ENCODE measurements at regions not wholly inside any gene's neighbourhood (a gene's known extent, or its start where the extent isn't known, plus 50 kb on each side); places are given as distances from the start of the nearest gene placed in this dataset.
"Not testable (repeated sequence)": the region's sequence is repeated elsewhere in the genome, so short reads cannot be mapped to it uniquely, and the experiment has no call there.

DNA sequence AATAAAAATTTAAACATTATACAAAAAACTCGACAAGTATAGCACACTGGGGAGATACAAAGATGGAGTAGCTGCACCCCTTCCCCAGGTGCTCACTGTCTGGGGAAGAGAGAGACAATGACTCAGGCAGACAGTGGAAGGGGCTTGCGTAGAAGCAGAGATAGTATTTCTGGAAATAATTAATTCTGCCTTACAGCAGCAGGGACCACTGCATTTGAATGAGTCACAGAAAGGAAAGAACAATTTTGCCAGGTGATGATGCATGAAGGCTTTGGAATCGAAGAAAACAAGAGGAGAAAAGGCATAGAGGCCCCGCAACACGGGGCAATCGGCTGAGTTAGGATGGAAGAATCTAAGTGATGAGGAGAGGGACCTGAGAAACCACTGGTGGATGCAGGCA is 447.4 kb downstream of the EFNB2 start:
- peaks cover 0 to 9% (median 0%) of the 10 kb centered on the region in 5 donors for H3K4me1 ChIP-seq (ENCODE audit: control insufficient read depth in 5 of 5, insufficient read depth in 5 of 5, low read length in 5 of 5)
- H3K9ac ChIP-seq (ENCODE audit: low read length in 5 of 5), result no peak overlapping the region
- no peaks in the 10 kb centered on the region for H3K9me3 ChIP-seq (ENCODE audit: control insufficient read depth in 5 of 5, low read length in 5 of 5)
- peaks cover 0 to 3% (median 0%) of the 10 kb centered on the region in 5 donors for H3K27me3 ChIP-seq (ENCODE audit: control insufficient read depth in 5 of 5, insufficient read depth in 4 of 5, low read length in 5 of 5)
- no peak overlapping the region for H3K4me3 ChIP-seq (ENCODE audit: low read depth in 1 of 5, low read length in 5 of 5)
- H3K27ac ChIP-seq (ENCODE audit: low read depth, low read length), result no peak overlapping the region
- H3K36me3 ChIP-seq (ENCODE audit: control insufficient read depth in 5 of 5, insufficient read depth in 5 of 5, low read length in 5 of 5), result no peaks in the 10 kb centered on the region

DNA sequence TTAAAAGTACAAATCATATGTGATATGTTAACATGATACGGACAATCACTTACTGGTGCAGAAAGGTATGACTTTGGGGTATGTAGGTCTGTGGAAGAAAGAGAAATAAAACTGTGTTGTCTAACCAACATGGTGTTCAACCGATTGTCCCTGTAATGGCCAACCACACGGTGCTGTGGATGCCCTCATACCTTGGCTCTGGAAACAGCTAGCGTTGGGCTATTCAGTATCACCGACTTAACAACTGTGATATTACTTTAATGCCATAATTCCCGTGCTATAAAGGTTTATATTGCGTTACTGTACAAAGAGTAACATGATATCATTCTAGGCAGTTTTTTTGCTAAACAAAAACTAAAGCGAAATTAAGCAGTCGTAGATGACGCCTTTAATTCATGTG is 448.3 kb downstream of the EFNB2 start:
- Histone ChIP-seq H3K9me3 (ENCODE audit: control insufficient read depth in 5 of 5, low read length in 5 of 5) (no peaks in the 10 kb centered on the region), H3K27me3 (ENCODE audit: control insufficient read depth in 5 of 5, insufficient read depth in 4 of 5, low read length in 5 of 5) (peaks cover 0 to 3% (median 0%) of the 10 kb centered on the region in 5 donors), H3K4me3 (ENCODE audit: low read depth in 1 of 5, low read length in 5 of 5) (no peak overlapping the region), H3K4me1 (ENCODE audit: control insufficient read depth in 5 of 5, insufficient read depth in 5 of 5, low read length in 5 of 5) (peaks cover 0 to 9% (median 0%) of the 10 kb centered on the region in 5 donors), H3K9ac (ENCODE audit: low read length in 5 of 5) (no peak overlapping the region), H3K36me3 (ENCODE audit: control insufficient read depth in 5 of 5, insufficient read depth in 5 of 5, low read length in 5 of 5) (no peaks in the 10 kb centered on the region), H3K27ac (ENCODE audit: low read depth, low read length) (no peak overlapping the region)

- H3K4me1 ChIP-seq (ENCODE audit: control insufficient read depth in 5 of 5, insufficient read depth in 5 of 5, low read length in 5 of 5), result no peaks in the 10 kb centered on the region
- no peaks in the 10 kb centered on the region for H3K27me3 ChIP-seq (ENCODE audit: control insufficient read depth in 5 of 5, insufficient read depth in 4 of 5, low read length in 5 of 5)
- H3K9ac ChIP-seq (ENCODE audit: low read length in 5 of 5), result no peak overlapping the region
- no peak overlapping the region for H3K4me3 ChIP-seq (ENCODE audit: low read depth in 1 of 5, low read length in 5 of 5)
- no peaks in the 10 kb centered on the region for H3K36me3 ChIP-seq (ENCODE audit: control insufficient read depth in 5 of 5, insufficient read depth in 5 of 5, low read length in 5 of 5)
- peaks cover 0 to 5% (median 3%) of the 10 kb centered on the region in 5 donors for H3K9me3 ChIP-seq (ENCODE audit: control insufficient read depth in 5 of 5, low read length in 5 of 5)
- no peak overlapping the region for H3K27ac ChIP-seq (ENCODE audit: low read depth, low read length)
These were observed 451.7 kb downstream of the EFNB2 start for GRCh38 chr13:106083620-106084350.

GRCh38 chr13:106081221-106081620 is 454.2 kb downstream of the EFNB2 start:
- H3K4me1 ChIP-seq (ENCODE audit: control insufficient read depth in 5 of 5, insufficient read depth in 5 of 5, low read length in 5 of 5); H3K27me3 ChIP-seq (ENCODE audit: control insufficient read depth in 5 of 5, insufficient read depth in 4 of 5, low read length in 5 of 5); H3K27ac ChIP-seq (ENCODE audit: low read depth, low read length); H3K36me3 ChIP-seq (ENCODE audit: control insufficient read depth in 5 of 5, insufficient read depth in 5 of 5, low read length in 5 of 5); H3K9me3 ChIP-seq (ENCODE audit: control insufficient read depth in 5 of 5, low read length in 5 of 5); H3K9ac ChIP-seq (ENCODE audit: low read length in 5 of 5); H3K4me3 ChIP-seq (ENCODE audit: low read depth in 1 of 5, low read length in 5 of 5): not testable (repeated sequence)

GRCh38 chr13:106078191-106078590 is 457.3 kb downstream of the EFNB2 start:
- H3K9ac ChIP-seq (ENCODE audit: low read length in 5 of 5), result no peak overlapping the region
- H3K36me3 ChIP-seq (ENCODE audit: control insufficient read depth in 5 of 5, insufficient read depth in 5 of 5, low read length in 5 of 5), result no peaks in the 10 kb centered on the region
- H3K4me1 ChIP-seq (ENCODE audit: control insufficient read depth in 5 of 5, insufficient read depth in 5 of 5, low read length in 5 of 5), result no peaks in the 10 kb centered on the region
- H3K9me3 ChIP-seq (ENCODE audit: control insufficient read depth in 5 of 5, low read length in 5 of 5), result peaks cover 0 to 5% (median 3%) of the 10 kb centered on the region in 5 donors
- H3K4me3 ChIP-seq (ENCODE audit: low read depth in 1 of 5, low read length in 5 of 5), result no peak overlapping the region
- H3K27me3 ChIP-seq (ENCODE audit: control insufficient read depth in 5 of 5, insufficient read depth in 4 of 5, low read length in 5 of 5), result no peaks in the 10 kb centered on the region
- H3K27ac ChIP-seq (ENCODE audit: low read depth, low read length), result no peak overlapping the region

DNA sequence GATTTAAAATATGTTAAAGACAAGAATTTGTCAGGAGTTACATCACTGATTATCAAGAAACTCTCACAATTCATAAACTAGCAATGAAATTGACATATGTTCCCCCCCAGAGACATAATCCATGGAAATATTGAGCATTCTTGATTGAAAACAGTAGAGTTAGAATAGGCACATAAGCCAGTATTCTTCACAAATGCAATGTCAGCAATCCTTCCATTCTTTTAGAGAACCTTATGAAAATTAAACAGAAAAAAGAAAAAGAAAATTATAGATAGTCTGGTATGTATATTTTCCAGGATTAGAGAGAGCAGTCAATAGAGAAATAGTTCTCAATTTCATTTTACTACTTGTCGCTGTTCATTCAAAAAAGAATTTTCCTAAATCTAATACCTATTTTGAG is 458.4 kb downstream of the EFNB2 start:
- Histone ChIP-seq H3K36me3 (ENCODE audit: control insufficient read depth in 5 of 5, insufficient read depth in 5 of 5, low read length in 5 of 5) (no peaks in the 10 kb centered on the region), H3K9ac (ENCODE audit: low read length in 5 of 5) (no peak overlapping the region), H3K4me1 (ENCODE audit: control insufficient read depth in 5 of 5, insufficient read depth in 5 of 5, low read length in 5 of 5) (no peaks in the 10 kb centered on the region), H3K4me3 (ENCODE audit: low read depth in 1 of 5, low read length in 5 of 5) (no peak overlapping the region), H3K27ac (ENCODE audit: low read depth, low read length) (no peak overlapping the region), H3K9me3 (ENCODE audit: control insufficient read depth in 5 of 5, low read length in 5 of 5) (peaks cover 0 to 5% (median 3%) of the 10 kb centered on the region in 5 donors), H3K27me3 (ENCODE audit: control insufficient read depth in 5 of 5, insufficient read depth in 4 of 5, low read length in 5 of 5) (no peaks in the 10 kb centered on the region)

DNA sequence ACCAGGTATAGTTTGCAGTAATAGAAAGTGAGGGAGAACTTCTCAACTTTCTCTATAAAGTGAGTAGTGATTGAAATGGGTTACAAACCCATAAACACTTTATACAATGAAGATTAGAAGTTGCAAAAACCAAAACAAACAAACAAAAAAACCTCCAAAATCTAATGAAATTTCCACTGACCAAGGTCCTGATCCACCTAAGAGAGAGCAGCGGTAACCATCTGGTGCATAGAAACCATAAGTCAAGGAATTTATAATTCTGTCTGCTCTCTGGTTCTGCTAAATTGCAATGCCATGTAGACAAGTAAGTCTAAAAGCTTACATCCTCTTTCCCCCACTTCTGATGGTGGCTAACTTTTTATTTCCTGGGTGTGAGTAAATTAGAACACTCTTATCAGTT is 463.4 kb downstream of the EFNB2 start:
- H3K4me3 ChIP-seq (ENCODE audit: low read depth in 1 of 5, low read length in 5 of 5), result no peak overlapping the region
- H3K9ac ChIP-seq (ENCODE audit: low read length in 5 of 5), result no peak overlapping the region
- no peaks in the 10 kb centered on the region for H3K27me3 ChIP-seq (ENCODE audit: control insufficient read depth in 5 of 5, insufficient read depth in 4 of 5, low read length in 5 of 5)
- no peaks in the 10 kb centered on the region for H3K36me3 ChIP-seq (ENCODE audit: control insufficient read depth in 5 of 5, insufficient read depth in 5 of 5, low read length in 5 of 5)
- no peaks in the 10 kb centered on the region for H3K9me3 ChIP-seq (ENCODE audit: control insufficient read depth in 5 of 5, low read length in 5 of 5)
- H3K4me1 ChIP-seq (ENCODE audit: control insufficient read depth in 5 of 5, insufficient read depth in 5 of 5, low read length in 5 of 5), result no peaks in the 10 kb centered on the region
- no peak overlapping the region for H3K27ac ChIP-seq (ENCODE audit: low read depth, low read length)

- H3K4me1 ChIP-seq (ENCODE audit: control insufficient read depth in 5 of 5, insufficient read depth in 5 of 5, low read length in 5 of 5), result no peaks in the 10 kb centered on the region
These were observed 471.7 kb downstream of the EFNB2 start for GRCh38 chr13:106063591-106064313.

GRCh38 chr13:106061781-106062180 is 473.7 kb downstream of the EFNB2 start:
- H3K9ac ChIP-seq (ENCODE audit: low read length in 5 of 5), result no peak overlapping the region
- H3K36me3 ChIP-seq (ENCODE audit: control insufficient read depth in 5 of 5, insufficient read depth in 5 of 5, low read length in 5 of 5), result no peaks in the 10 kb centered on the region
- H3K27ac ChIP-seq (ENCODE audit: low read depth, low read length), result no peak overlapping the region
- no peaks in the 10 kb centered on the region for H3K4me1 ChIP-seq (ENCODE audit: control insufficient read depth in 5 of 5, insufficient read depth in 5 of 5, low read length in 5 of 5)
- H3K27me3 ChIP-seq (ENCODE audit: control insufficient read depth in 5 of 5, insufficient read depth in 4 of 5, low read length in 5 of 5), result no peaks in the 10 kb centered on the region
- H3K9me3 ChIP-seq (ENCODE audit: control insufficient read depth in 5 of 5, low read length in 5 of 5), result no peaks in the 10 kb centered on the region
- H3K4me3 ChIP-seq (ENCODE audit: low read depth in 1 of 5, low read length in 5 of 5), result no peak overlapping the region

More at GRCh38 chr13:106063591-106064313, 471.7 kb downstream of the EFNB2 start:
- Histone ChIP-seq H3K9ac (ENCODE audit: low read length in 5 of 5) (no peak overlapping the region), H3K27ac (ENCODE audit: low read depth, low read length) (no peak overlapping the region), H3K9me3 (ENCODE audit: control insufficient read depth in 5 of 5, low read length in 5 of 5) (no peaks in the 10 kb centered on the region), H3K27me3 (ENCODE audit: control insufficient read depth in 5 of 5, insufficient read depth in 4 of 5, low read length in 5 of 5) (no peaks in the 10 kb centered on the region), H3K4me3 (ENCODE audit: low read depth in 1 of 5, low read length in 5 of 5) (no peak overlapping the region), H3K36me3 (ENCODE audit: control insufficient read depth in 5 of 5, insufficient read depth in 5 of 5, low read length in 5 of 5) (no peaks in the 10 kb centered on the region)

DNA sequence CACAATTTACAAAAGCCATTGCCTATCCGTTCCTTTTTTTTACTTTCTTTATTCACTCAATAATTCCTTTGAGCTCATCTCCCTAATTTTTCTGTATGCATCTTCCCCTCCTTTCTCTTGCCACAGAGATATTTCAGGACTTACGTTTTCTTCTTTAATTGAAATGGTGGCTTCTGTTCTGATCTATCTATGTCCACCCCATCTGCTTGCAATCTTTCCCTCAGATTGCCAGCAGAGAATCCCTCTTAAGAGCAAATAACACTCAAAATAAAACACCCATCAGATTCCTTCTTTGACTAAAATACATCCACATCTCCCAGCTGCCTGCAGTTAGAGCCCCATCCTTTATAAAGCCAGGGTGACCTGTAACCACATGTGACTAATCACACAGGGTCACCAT is 478.6 kb downstream of the EFNB2 start:
- H3K27me3 ChIP-seq (ENCODE audit: control insufficient read depth in 5 of 5, insufficient read depth in 4 of 5, low read length in 5 of 5), result no peaks in the 10 kb centered on the region
- no peaks in the 10 kb centered on the region for H3K36me3 ChIP-seq (ENCODE audit: control insufficient read depth in 5 of 5, insufficient read depth in 5 of 5, low read length in 5 of 5)
- H3K9me3 ChIP-seq (ENCODE audit: control insufficient read depth in 5 of 5, low read length in 5 of 5), result no peaks in the 10 kb centered on the region
- H3K27ac ChIP-seq (ENCODE audit: low read depth, low read length), result no peak overlapping the region
- H3K9ac ChIP-seq (ENCODE audit: low read length in 5 of 5), result no peak overlapping the region
- no peak overlapping the region for H3K4me3 ChIP-seq (ENCODE audit: low read depth in 1 of 5, low read length in 5 of 5)
- no peaks in the 10 kb centered on the region for H3K4me1 ChIP-seq (ENCODE audit: control insufficient read depth in 5 of 5, insufficient read depth in 5 of 5, low read length in 5 of 5)

Measured in subcutaneous abdominal adipose tissue (tissue), 5 donors.